GM12891 (cell line): ENCODE measurements at regions not wholly inside any gene's neighbourhood (a gene's known extent, or its start where the extent isn't known, plus 50 kb on each side); places are given as distances from the start of the nearest gene placed in this dataset.

Source experiments
- DNase-seq: peaks from one replicate; pipeline ENCODE4 v3.0.0; 2011; ENCODE audit warnings: low spot score; ENCODE audit not compliant: insufficient read length
- FAIRE-seq: peaks from 2 replicates; lab custom pipeline; 2011; peaks lifted over from hg19 to GRCh38; lab: Jason Lieb, UNC
- PAX5 ChIP-seq: IDR thresholded peaks from 2 replicates; pipeline ENCODE4 v1.6.1; 2011; ENCODE audit warnings: low read length, moderate library complexity, mild to moderate bottlenecking; ENCODE audit not compliant: insufficient read depth, severe bottlenecking
- POLR2A ChIP-seq: IDR thresholded peaks from 2 replicates; pipeline ENCODE4 v1.6.1; 2011; ENCODE audit warnings: low read depth, low read length, control low read depth
- POLR2AphosphoS5 ChIP-seq: IDR thresholded peaks from 2 replicates; pipeline ENCODE4 v1.6.1; 2011; ENCODE audit warnings: low read depth, low read length, control low read depth
- POU2F2 ChIP-seq: IDR thresholded peaks from 2 replicates; pipeline ENCODE4 v1.6.1; 2011; ENCODE audit warnings: low read depth, mild to moderate bottlenecking, control low read depth, low read length, moderate library complexity
- SPI1 ChIP-seq: IDR thresholded peaks from 2 replicates; pipeline ENCODE4 v1.6.1; 2011; ENCODE audit warnings: low read depth, low read length, control low read depth
- TAF1 ChIP-seq: IDR thresholded peaks from 2 replicates; pipeline ENCODE4 v1.6.1; 2011; ENCODE audit warnings: low read depth, low read length, control low read depth

GRCh38 chr4:72814241-72814640 lies 245.2 kb upstream of the ADAMTS3 start:
- no peak for FAIRE-seq
- no peak for TF ChIP-seq POLR2AphosphoS5
- no peak for TF ChIP-seq POU2F2
- TF ChIP-seq TAF1 = no peak
- no peak for TF ChIP-seq SPI1
- no peak for DNase-seq

DNA sequence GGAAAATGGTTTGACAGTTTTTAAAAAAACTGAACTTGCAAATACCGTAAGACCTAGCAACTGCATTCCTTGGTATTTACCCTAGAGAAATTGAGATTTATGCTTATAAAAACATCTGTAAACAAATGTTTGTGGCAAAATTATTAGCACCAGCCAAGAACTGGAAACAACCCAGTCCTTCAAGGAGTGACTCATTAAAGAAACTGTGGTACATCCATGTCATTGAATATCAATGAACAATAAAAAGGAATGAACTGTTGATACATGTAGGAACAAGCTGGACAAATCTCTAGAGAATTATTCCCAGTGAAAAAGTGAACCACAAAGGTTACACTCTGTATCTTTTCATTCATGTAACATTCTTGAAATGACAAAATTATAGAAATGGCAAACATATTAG lies 240.2 kb upstream of the ADAMTS3 start:
- DNase-seq (no peak), FAIRE-seq (no peak)
- TF ChIP-seq POLR2AphosphoS5 = no peak
- TF ChIP-seq POU2F2 = no peak
- TF ChIP-seq SPI1 = no peak
- no peak for TF ChIP-seq TAF1
- TF ChIP-seq PAX5 = no peak
- TF ChIP-seq POLR2A = no peak

DNA sequence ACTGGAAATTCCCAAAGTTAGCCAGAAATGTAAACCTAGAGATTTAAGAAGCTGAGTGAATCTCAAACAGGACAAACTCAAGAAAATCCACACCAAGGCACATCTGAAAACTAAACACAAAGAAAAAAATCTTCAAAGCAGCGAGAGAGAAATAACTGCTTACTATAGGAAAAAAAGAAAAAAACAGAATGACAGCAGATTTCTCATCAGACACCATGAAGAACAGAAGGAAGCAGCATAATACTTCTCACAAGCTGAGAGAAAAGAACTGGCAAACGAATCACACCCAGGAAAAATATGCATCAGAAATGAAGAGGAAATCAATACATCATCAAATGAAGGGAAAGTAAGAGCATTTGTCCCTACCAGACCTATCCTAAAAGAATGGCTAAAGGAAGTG lies 236.3 kb upstream of the ADAMTS3 start:
- DNase-seq = no peak
- TF ChIP-seq TAF1 = no peak
- no peak for TF ChIP-seq POLR2AphosphoS5
- no peak for TF ChIP-seq POU2F2
- no peak for TF ChIP-seq POLR2A
- TF ChIP-seq PAX5 = no peak
- no peak for TF ChIP-seq SPI1
- no peak for FAIRE-seq

DNA sequence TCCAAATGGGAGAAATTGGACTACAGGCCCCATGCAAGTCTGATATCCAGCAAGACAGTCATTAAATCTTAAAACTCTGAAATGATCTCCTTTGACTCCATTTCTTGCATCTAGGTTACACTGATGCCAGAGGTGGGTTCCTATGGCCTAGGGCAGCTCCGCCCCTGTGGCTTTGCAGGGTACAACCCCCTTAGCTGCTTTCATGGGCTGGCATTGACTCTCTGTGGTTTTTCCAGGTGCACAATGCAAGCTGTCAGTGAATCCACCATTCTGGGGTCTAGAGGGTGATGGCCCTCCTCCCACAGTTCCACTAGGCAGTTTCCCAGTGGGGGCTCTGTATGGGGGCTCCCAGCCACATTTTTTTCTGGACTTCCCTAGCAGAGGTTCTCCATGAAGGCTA lies 228.5 kb upstream of the ADAMTS3 start:
- FAIRE-seq (no peak), DNase-seq (no peak)
- no peak for TF ChIP-seq SPI1
- TF ChIP-seq POLR2AphosphoS5 = no peak
- TF ChIP-seq TAF1 = no peak
- no peak for TF ChIP-seq PAX5
- no peak for TF ChIP-seq POU2F2
- TF ChIP-seq POLR2A = no peak

GRCh38 chr4:72791054-72791453 lies 222.0 kb upstream of the ADAMTS3 start:
- FAIRE-seq (no peak), DNase-seq (no peak)
- TF ChIP-seq POU2F2 (no peak), TAF1 (no peak), POLR2A (no peak), PAX5 (no peak), SPI1 (no peak)

DNA sequence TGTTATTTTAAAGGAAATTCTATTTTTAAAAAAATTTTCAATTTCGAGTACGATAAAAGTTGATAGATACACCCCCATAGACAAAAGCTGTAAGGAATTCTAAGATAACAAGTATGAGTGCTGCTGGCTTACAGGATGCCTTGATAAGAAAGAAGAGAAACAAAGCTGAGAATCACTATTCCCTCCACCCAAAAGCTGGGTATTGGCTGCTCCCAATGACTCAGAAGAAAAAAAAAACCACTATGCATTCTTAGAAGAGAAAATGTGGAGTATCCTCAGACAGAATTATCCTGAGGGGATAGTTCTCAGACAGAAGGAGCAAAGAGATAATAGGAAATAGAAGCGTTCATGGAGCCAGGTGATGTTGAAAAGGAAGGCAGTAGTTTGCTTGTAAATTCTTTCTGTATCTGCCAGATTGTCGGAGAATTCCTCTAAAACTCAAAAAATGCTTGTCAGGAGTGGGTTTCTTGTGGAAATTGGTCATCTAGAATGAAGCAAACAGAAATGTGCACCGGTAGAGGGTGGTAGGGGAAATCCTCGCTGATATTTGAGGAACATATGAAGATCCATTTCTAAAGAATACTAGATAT lies 217.5 kb upstream of the ADAMTS3 start:
- DNase-seq = no peak
- FAIRE-seq = no peak
- TF ChIP-seq PAX5 = no peak
- no peak for TF ChIP-seq POLR2AphosphoS5
- TF ChIP-seq POU2F2 = no peak
- no peak for TF ChIP-seq POLR2A
- no peak for TF ChIP-seq SPI1

GRCh38 chr4:72779241-72779640 lies 210.2 kb upstream of the ADAMTS3 start:
- DNase-seq (no peak), FAIRE-seq (no peak)
- TF ChIP-seq SPI1 = no peak
- TF ChIP-seq POU2F2 = no peak
- no peak for TF ChIP-seq POLR2A
- no peak for TF ChIP-seq POLR2AphosphoS5
- TF ChIP-seq TAF1 = no peak
- no peak for TF ChIP-seq PAX5

- FAIRE-seq = no peak
Measured at GRCh38 chr4:72777436-72777835, 208.4 kb upstream of the ADAMTS3 start.

GRCh38 chr4:72770708-72771107 lies 201.7 kb upstream of the ADAMTS3 start:
- no peak for FAIRE-seq
- no peak for DNase-seq
- TF ChIP-seq SPI1 (no peak), POU2F2 (no peak), PAX5 (no peak)

More at GRCh38 chr4:72777436-72777835, 208.4 kb upstream of the ADAMTS3 start:
- no peak for DNase-seq
- TF ChIP-seq TAF1 (no peak), PAX5 (no peak), POLR2AphosphoS5 (no peak), POU2F2 (no peak), POLR2A (no peak), SPI1 (no peak)

DNA sequence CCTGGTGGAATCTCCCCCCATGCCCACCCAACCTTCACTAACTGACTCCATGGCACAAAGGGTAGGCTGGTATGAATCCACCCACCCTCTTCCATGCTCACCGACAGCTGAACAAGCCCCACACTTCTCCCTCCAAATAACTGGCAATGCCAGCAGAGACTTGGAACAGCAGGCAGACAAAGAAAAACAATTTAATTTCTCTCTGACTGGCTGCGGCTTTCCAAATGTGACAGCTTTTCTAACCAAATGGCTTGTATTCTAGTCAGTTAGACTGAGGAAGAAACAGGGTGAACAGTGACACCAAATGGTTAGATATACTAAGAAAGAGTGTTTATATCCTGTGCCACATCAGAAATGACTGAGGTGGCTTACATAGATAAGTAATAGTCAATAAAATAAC lies 199.3 kb upstream of the ADAMTS3 start:
- FAIRE-seq (no peak), DNase-seq (no peak)
- TF ChIP-seq POLR2A = no peak
- no peak for TF ChIP-seq PAX5
